Naive thymus-derived CD8-positive, alpha-beta T cell (primary cell): ENCODE measurements at regions not wholly inside any gene's neighbourhood (a gene's known extent, or its start where the extent isn't known, plus 50 kb on each side); places are given as distances from the start of the nearest gene placed in this dataset.
A peak's percentile ranks its signal among the peaks of the same experiment; 100 is the strongest.
"Not testable (repeated sequence)": the region's sequence is repeated elsewhere in the genome, so short reads cannot be mapped to it uniquely, and the experiment has no call there.

ENCODE experiments used
- ATAC-seq, 2 donors: fragments of 150-1000 bp; cut with Tn5 transposase in 1 of 2; sonication (Bioruptor Pico), chemical (Tn5 transposase) in 1 of 2; 1 replicate in 1 of 2; 2 replicates in 1 of 2; pipeline ENCODE4 v1.10.0; 2021; ENCODE audit warnings: mild to moderate bottlenecking in 2 of 2, moderate library complexity in 2 of 2
- POLR2A ChIA-PET: fragments of 350-600 bp; sonication (Branson Sonifier 250); formaldehyde crosslinking; loops from one replicate; lab custom pipeline; 2021; ENCODE audit warnings: antibody characterized with exemption; lab: Charles Lee
- DNase-seq, 10 donors: peaks; one replicate each; pipeline versions ENCODE4 v3.0.0 to v3.0.0-alpha.2; 2020 to 2022
- H3K27ac Mint-ChIP-seq, 10 donors: one replicate each; pipeline ENCODE4 v1.8.0; 2020 to 2022; ENCODE audit warnings: mild to moderate bottlenecking in 10 of 10, mixed read lengths in 10 of 10, moderate library complexity in 4 of 10, inconsistent platforms in 1 of 10
- H3K27me3 Mint-ChIP-seq, 5 donors: one replicate each; pipeline ENCODE4 v1.8.0; 2021 to 2022; ENCODE audit warnings: mixed read lengths in 5 of 5
- H3K36me3 Mint-ChIP-seq, 3 donors: one replicate each; pipeline ENCODE4 v1.8.0; 2020 to 2022; ENCODE audit warnings: mixed read lengths in 3 of 3, mild to moderate bottlenecking in 2 of 3, inconsistent platforms in 1 of 3
- H3K4me1 Mint-ChIP-seq, 4 donors: one replicate each; pipeline ENCODE4 v1.8.0; 2021 to 2022; ENCODE audit warnings: mixed read lengths in 4 of 4
- H3K4me3 Mint-ChIP-seq, 10 donors: one replicate each; pipeline ENCODE4 v1.8.0; 2020 to 2022; ENCODE audit warnings: mild to moderate bottlenecking in 10 of 10, mixed read lengths in 10 of 10, moderate library complexity in 6 of 10, inconsistent platforms in 1 of 10
- H3K9me3 Mint-ChIP-seq, 9 donors: one replicate each; pipeline ENCODE4 v1.8.0; 2020 to 2022; ENCODE audit warnings: mixed read lengths in 9 of 9, mild to moderate bottlenecking in 3 of 9, inconsistent platforms in 1 of 9, moderate library complexity in 1 of 9

DNA sequence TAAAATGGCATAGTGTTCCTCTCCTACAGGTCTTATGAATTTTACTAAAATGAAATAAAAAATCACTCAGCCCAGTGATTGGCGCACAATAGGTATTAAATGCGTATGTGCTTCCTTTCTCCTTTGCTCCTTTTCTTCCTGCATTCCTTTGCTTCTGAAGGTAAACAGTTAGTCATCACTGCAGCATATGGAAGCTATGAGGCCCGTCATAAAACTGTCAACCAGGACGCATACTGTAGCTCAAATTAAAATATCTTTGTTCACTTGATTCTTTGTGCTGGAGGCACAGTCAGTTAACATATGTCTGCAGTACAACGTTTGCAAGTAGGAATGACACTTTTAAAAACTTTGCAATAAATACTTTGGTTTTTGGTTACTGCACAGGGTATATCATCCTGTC lies 374.7 kb downstream of the TCERG1L start:
- no peak for DNase-seq
- no peak overlapping the region for H3K4me3 Mint-ChIP-seq
- POLR2A ChIA-PET, result no interaction called here
- no peak overlapping the region for H3K27ac Mint-ChIP-seq
- H3K27me3 Mint-ChIP-seq, result peaks cover 0 to 30% (median 3%) of the 10 kb centered on the region in 5 donors
- peaks cover 0 to 2% (median 0%) of the 10 kb centered on the region in 4 donors for H3K4me1 Mint-ChIP-seq
- no peaks in the 10 kb centered on the region for H3K36me3 Mint-ChIP-seq
- no peak for ATAC-seq
- no peaks in the 10 kb centered on the region for H3K9me3 Mint-ChIP-seq

DNA sequence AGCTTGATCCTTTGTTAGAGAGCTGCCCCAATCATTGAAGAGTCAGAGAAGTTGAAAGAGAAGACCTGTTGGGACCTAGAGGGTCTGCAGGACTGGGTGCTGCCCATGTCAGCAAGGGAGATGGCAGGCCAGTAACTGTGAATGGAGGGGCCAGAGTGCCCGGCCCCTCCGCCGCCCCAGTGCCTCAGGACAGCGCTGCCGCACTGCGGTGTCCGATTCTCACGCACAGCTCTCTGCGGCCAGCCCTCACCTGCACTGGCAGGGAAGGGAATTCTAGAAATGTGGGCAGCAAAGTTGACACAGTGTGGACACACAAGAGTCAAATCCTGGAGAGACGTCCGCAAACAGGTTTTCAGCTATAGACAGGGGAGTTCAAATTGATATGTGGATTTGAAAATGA lies 373.5 kb downstream of the TCERG1L start:
- POLR2A ChIA-PET, result no interaction called here

DNA sequence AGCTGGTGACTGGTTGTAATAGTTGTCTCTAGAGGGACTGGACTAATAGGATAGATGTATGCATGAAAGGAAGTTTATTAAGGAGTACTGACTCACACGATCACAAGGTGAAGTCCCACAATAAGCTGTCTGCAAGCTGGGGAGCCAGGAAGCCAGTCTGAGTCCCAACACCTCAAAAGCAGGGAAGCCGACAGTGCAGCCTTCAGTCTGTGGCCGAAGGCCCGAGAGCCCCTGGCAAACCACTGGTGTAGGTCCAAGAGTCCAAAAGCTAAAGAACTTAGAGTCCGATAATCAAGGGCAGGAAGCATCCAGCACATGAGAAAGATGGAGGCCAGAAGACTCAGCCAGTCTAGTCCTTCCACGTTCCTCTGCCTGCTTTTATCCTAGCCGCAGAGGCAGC lies 372.6 kb downstream of the TCERG1L start:
- ATAC-seq, DNase-seq, H3K4me1 Mint-ChIP-seq, H3K4me3 Mint-ChIP-seq, POLR2A ChIA-PET, H3K27ac Mint-ChIP-seq, H3K36me3 Mint-ChIP-seq, H3K9me3 Mint-ChIP-seq: not testable (repeated sequence)
- peaks cover 0 to 20% (median 3%) of the 10 kb centered on the region in 5 donors for H3K27me3 Mint-ChIP-seq

More for the DNA sequence above, 373.5 kb downstream of the TCERG1L start:
- no peaks in the 10 kb centered on the region for H3K4me1 Mint-ChIP-seq
- H3K27me3 Mint-ChIP-seq, result peaks cover 0 to 22% (median 3%) of the 10 kb centered on the region in 5 donors
- no peak overlapping the region for H3K4me3 Mint-ChIP-seq
- DNase-seq (no peak), ATAC-seq (no peak)
- H3K36me3 Mint-ChIP-seq, result no peaks in the 10 kb centered on the region
- no peak overlapping the region for H3K27ac Mint-ChIP-seq
- H3K9me3 Mint-ChIP-seq, result no peaks in the 10 kb centered on the region

DNA sequence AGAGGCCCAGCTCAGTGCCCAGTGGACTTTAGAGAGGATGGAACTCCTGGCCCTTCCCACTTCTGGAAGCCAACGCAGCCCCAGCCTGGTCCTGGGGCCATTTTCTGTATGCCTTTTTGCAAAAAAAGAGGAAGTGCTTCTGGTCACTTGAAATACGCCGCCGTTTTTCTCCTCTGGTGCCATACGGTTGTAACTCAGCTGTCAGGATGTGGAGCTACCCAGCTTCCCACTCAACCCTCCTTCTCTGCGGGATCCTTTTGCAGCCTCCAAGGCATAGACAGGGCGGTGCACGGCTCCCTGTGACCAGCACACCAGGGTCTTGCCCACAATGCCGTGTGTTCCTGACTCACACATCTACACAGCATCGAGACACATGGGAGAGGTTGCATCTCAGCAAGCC lies 369.6 kb downstream of the TCERG1L start:
- no peak overlapping the region for H3K4me3 Mint-ChIP-seq
- DNase-seq (no peak), ATAC-seq (no peak)
- H3K9me3 Mint-ChIP-seq, result no peaks in the 10 kb centered on the region
- no peaks in the 10 kb centered on the region for H3K36me3 Mint-ChIP-seq
- H3K4me1 Mint-ChIP-seq, result no peaks in the 10 kb centered on the region
- H3K27ac Mint-ChIP-seq, result peak overlapping the region in 1 of 10 donors; percentile 64
- peaks cover 0 to 24% (median 2%) of the 10 kb centered on the region in 5 donors for H3K27me3 Mint-ChIP-seq
- POLR2A ChIA-PET, result no interaction called here

DNA sequence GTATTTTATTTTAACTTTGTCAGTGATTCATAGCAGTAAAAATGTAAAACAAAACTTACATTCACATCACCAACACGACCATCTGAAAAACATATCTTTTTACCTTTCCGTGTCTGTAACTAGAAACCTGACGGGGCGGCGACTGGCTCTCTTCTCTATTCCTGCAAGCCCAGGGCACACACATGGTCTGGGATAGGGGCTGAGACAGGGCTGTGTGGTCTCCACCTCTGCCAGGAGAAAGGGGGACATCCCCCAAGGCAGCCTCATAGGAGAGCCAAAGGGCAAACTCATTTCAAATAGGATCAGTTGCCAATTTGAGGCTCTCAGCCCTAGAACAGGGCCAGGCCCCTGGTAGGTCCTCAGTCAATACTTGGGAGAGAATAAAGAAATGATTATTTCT lies 359.4 kb downstream of the TCERG1L start:
- Mint-ChIP-seq H3K4me3 (no peak overlapping the region), H3K27ac (no peak overlapping the region), H3K4me1 (no peaks in the 10 kb centered on the region), H3K27me3 (peaks cover 0 to 4% (median 0%) of the 10 kb centered on the region in 5 donors), H3K36me3 (no peaks in the 10 kb centered on the region), H3K9me3 (peaks cover 0 to 16% (median 0%) of the 10 kb centered on the region in 9 donors)
- ATAC-seq (no peak), DNase-seq (no peak)
- POLR2A ChIA-PET, result no interaction called here

DNA sequence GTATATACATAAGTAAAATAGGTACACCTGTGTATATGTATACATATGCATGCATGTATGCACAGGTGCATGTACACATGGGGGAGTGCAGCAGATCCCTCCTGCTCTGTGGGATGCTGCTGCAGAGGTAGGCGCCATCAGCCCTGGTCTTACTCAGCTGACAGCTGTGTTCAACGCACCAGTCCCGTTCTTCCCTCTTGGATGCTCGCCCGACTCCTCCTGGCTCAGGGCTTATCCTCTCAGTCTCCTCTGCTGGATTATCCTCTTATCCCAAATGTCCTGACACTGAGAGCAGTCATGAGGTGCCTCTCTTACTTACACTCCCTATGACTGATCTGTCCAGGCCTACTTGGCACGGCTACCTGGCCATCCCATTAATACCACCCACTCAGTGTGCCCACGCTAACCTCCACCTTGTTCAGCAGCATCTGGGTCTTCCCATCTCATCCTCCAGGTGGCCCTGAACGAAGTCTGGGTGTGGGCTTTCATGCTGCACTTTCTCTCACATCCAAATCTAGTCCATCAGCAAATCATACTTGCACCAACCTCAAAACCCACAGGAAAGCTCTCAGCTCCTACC lies 357.1 kb downstream of the TCERG1L start:
- H3K4me3 Mint-ChIP-seq, result no peak overlapping the region
- DNase-seq (no peak), ATAC-seq (no peak)
- no peaks in the 10 kb centered on the region for H3K4me1 Mint-ChIP-seq
- POLR2A ChIA-PET, result no interaction called here
- no peaks in the 10 kb centered on the region for H3K36me3 Mint-ChIP-seq
- peaks cover 0 to 6% (median 0%) of the 10 kb centered on the region in 5 donors for H3K27me3 Mint-ChIP-seq
- H3K27ac Mint-ChIP-seq, result no peak overlapping the region
- peaks cover 0 to 2% (median 0%) of the 10 kb centered on the region in 9 donors for H3K9me3 Mint-ChIP-seq

DNA sequence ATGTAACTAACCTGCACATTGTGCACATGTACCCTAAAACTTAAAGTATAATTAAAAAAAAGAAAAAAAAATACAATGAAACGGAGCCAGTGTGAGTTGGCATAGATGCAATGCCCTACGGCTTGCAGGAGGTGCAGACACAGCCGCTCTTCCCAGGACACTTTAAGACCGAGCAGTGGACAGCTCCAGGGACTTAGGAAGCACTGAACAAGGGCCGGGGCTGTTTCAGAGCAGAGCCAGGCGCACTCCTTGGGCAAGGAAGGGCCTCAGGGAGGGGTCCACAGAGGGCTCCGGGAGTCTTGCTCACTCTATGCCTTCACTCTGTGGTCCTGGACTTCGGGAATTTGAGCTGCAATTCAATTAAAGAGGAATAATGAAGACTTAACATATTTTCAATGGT lies 355.3 kb downstream of the TCERG1L start:
- no peak for ATAC-seq
- Mint-ChIP-seq H3K27me3 (peaks cover 0 to 4% (median 0%) of the 10 kb centered on the region in 5 donors), H3K27ac (no peak overlapping the region), H3K4me1 (no peaks in the 10 kb centered on the region), H3K36me3 (no peaks in the 10 kb centered on the region), H3K9me3 (peaks cover 0 to 2% (median 0%) of the 10 kb centered on the region in 9 donors), H3K4me3 (no peak overlapping the region)
- DNase-seq, result no peak
- POLR2A ChIA-PET, result no interaction called here

DNA sequence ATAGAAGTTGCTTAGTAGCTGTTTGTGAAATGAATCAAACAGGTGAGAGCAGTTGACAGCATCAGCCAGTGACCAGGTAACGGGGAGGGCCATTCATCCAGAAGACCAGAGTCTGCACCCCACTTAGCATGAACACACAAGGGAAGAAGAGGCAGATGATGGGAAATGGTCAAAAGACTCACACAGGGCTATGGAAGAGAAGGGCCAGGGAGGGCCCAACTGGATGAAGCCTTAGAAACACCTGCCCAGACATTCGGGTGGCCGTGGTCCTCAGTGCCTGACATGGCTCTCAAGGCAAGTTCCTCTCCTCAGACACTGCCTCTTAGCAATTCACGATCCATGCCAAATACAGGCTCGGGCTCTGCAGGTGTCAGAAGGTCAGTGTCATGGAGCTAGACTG lies 354.1 kb downstream of the TCERG1L start:
- Mint-ChIP-seq H3K36me3 (no peaks in the 10 kb centered on the region), H3K4me1 (no peaks in the 10 kb centered on the region), H3K9me3 (peaks cover 0 to 2% (median 0%) of the 10 kb centered on the region in 9 donors), H3K27ac (no peak overlapping the region), H3K27me3 (peaks cover 0 to 4% (median 0%) of the 10 kb centered on the region in 5 donors), H3K4me3 (no peak overlapping the region)
- POLR2A ChIA-PET, result no interaction called here
- no peak for ATAC-seq
- no peak for DNase-seq

DNA sequence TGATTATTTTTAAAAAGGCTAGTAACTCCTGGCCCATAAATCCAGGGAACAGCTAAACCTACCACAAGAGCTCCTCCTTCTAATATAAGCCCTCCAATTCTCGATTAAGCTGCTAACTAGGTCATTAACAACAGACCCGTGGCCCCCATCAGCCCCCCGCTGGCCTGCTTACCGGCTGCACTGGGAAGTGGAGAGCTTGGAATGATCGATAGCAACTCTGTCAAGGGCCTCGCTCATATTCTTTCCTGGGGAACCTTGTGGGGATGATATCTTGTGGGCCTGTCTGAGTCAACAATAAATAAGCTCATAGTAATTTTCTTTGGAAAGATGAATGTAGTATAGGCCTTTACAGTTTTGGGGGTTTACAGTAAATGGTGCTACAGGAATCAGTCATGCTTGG lies 353.5 kb downstream of the TCERG1L start:
- Mint-ChIP-seq H3K27me3 (peaks cover 0 to 4% (median 0%) of the 10 kb centered on the region in 5 donors), H3K27ac (no peak overlapping the region)

DNA sequence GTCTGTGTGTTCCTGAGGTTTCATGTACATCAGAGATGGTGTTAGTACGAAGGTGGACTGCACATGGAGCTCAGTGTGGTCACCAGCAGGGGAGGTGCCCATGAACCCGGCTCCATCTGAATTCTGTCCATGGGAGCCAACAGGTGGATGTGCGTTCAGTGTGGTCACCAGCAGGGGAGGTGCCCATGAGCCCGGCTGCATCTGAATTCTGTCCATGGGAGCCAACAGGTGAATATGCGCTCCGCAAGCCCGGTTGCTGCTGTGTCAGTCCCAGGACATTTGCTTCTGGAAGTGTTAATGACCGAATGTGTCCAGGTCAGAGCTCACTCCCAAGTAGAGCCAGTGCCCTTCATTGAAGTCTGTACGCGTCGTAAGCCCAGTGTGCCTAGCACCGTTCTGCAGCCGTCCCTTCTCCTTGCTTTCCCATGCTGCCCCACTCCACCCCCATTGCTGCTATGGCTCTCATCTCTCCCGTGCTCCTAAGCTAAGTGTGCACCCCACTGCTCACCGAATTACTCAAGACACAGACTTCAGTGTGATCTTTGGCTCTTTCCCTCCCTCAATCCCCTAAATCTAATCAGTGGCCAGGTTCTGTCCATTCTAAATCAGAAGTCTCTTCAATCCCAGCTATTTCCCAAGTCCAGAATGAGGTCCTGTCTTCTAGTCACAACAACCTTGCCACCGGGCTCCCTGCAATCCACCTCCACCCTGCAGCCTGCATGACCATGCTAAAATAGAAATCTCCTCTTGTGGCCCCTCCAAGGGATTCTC lies 352.4 kb downstream of the TCERG1L start:
- ATAC-seq (no peak), DNase-seq (no peak)
- no peak overlapping the region for H3K27ac Mint-ChIP-seq
- no peaks in the 10 kb centered on the region for H3K36me3 Mint-ChIP-seq
- no peaks in the 10 kb centered on the region for H3K4me1 Mint-ChIP-seq
- H3K4me3 Mint-ChIP-seq, result no peak overlapping the region
- peaks cover 0 to 4% (median 0%) of the 10 kb centered on the region in 5 donors for H3K27me3 Mint-ChIP-seq
- H3K9me3 Mint-ChIP-seq, result peaks cover 0 to 2% (median 0%) of the 10 kb centered on the region in 9 donors
- POLR2A ChIA-PET, result no interaction called here

More for the DNA sequence above, 353.5 kb downstream of the TCERG1L start:
- Mint-ChIP-seq H3K36me3 (no peaks in the 10 kb centered on the region), H3K4me3 (no peak overlapping the region), H3K4me1 (no peaks in the 10 kb centered on the region), H3K9me3 (peaks cover 0 to 2% (median 0%) of the 10 kb centered on the region in 9 donors)
- POLR2A ChIA-PET, result no interaction called here
- ATAC-seq (no peak), DNase-seq (no peak)

DNA sequence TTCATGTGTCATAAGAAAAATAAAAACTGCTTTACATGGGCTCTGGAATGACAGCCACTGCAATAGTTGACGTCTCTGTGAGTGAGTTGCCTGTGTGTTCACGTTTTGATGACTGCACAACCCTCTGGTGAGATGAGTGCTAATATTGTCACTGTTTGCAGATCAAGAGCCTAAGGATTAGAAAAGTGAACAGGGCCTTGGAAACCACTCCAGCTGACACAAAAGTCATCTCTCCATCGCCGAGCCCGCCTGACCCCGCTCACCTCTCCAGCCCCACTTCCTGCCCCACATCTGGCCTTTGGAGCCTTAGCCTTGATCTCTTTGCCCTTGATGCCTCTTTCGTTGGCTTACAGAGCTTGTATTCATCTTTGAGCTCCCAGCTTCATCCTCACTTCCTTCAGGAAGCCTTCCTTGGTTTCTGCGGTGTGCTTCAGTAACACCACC lies 351.7 kb downstream of the TCERG1L start:
- peaks cover 0 to 4% (median 0%) of the 10 kb centered on the region in 9 donors for H3K9me3 Mint-ChIP-seq
- POLR2A ChIA-PET, result no interaction called here
- no peak overlapping the region for H3K4me3 Mint-ChIP-seq
- H3K4me1 Mint-ChIP-seq, result no peaks in the 10 kb centered on the region
- H3K27me3 Mint-ChIP-seq, result peaks cover 0 to 4% (median 0%) of the 10 kb centered on the region in 5 donors
- H3K27ac Mint-ChIP-seq, result no peak overlapping the region
- DNase-seq (no peak), ATAC-seq (no peak)
- H3K36me3 Mint-ChIP-seq, result no peaks in the 10 kb centered on the region

DNA sequence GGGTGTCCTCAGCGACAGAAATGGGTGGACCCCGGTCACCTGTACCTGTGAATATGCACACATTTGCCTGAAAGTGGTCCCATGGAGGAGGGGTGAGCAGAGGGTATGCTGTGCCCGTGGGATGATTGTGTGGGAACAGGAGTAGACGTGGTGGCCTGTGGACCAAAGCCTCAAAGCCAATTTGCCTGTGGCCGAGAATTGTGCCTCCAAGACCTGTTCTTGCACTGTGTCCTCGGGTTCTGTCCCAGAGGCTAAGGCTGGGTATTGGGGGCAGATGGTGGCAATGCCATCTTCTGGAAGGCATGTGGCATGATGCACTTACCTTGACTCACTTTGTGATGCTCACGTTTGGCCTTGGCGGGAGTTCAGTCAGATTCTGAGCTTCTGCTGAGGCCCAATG lies 351.0 kb downstream of the TCERG1L start:
- Mint-ChIP-seq H3K27me3 (peaks cover 0 to 4% (median 0%) of the 10 kb centered on the region in 5 donors), H3K4me1 (no peaks in the 10 kb centered on the region), H3K4me3 (no peak overlapping the region), H3K9me3 (peaks cover 0 to 4% (median 0%) of the 10 kb centered on the region in 9 donors), H3K36me3 (no peaks in the 10 kb centered on the region), H3K27ac (no peak overlapping the region)
- no peak for DNase-seq
- POLR2A ChIA-PET, result no interaction called here
- no peak for ATAC-seq

DNA sequence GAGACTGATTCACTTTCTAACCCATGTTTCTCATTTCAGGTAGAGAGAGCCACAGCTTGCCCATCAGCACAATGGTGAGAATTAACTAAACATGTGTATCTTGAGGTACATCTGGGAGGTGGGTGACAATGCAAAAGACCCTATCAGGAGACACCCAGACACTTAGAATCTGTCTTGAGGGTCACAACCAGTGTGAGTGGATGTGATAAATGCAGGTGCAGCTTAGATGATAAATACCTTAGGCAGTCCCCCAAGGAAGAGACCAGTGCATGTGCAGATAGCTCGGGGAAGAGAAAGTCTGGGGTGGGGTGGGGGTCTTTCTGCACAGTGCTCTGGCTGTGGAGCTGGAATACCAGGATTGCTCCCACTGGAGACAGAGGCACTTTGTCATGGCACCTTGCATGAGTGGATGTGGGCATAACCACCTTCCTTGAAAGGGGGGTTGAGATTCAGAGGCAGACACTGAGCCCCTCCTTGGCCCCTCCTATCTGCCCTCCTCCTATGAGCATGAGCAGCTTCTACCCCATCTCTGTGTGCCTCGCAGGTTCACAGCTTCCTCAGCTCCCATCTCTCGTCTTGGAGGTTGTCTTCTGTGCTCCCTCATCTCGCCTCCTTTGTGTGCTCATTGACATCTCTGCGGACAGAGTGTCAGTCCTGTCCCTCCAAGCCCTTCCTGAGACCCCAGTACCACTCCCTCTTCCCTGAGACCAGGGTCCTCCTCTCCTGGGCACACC lies 349.8 kb downstream of the TCERG1L start:
- peaks cover 0 to 4% (median 0%) of the 10 kb centered on the region in 9 donors for H3K9me3 Mint-ChIP-seq
- H3K4me3 Mint-ChIP-seq, result no peak overlapping the region
- DNase-seq (no peak), ATAC-seq (no peak)
- H3K4me1 Mint-ChIP-seq, result no peaks in the 10 kb centered on the region
- POLR2A ChIA-PET, result no interaction called here
- no peaks in the 10 kb centered on the region for H3K36me3 Mint-ChIP-seq
- no peak overlapping the region for H3K27ac Mint-ChIP-seq
- H3K27me3 Mint-ChIP-seq, result peaks cover 0 to 4% (median 0%) of the 10 kb centered on the region in 5 donors
